Trophoblast cell (in vitro differentiated cells and primary cell): ENCODE measurements at regions not wholly inside any gene's neighbourhood (a gene's known extent, or its start where the extent isn't known, plus 50 kb on each side); places are given as distances from the start of the nearest gene placed in this dataset.

Experiments used
- DNase-seq, 2 donors: peaks; one replicate each; pipeline ENCODE4 v3.0.0-alpha.2; 2016
- H2AFZ ChIP-seq: 2 replicates; pipeline ENCODE4 v1.6.1; 2013; ENCODE audit warnings: low read length, moderate library complexity, mild to moderate bottlenecking; ENCODE audit not compliant: insufficient read depth, poor library complexity
- H2AK5ac ChIP-seq: 2 replicates; pipeline ENCODE4 v1.6.1; 2013; ENCODE audit warnings: mild to moderate bottlenecking, low read length
- H2BK120ac ChIP-seq: 2 replicates; pipeline ENCODE4 v1.6.1; 2013; ENCODE audit warnings: low read length, mild to moderate bottlenecking, moderate library complexity; ENCODE audit not compliant: insufficient read depth, poor library complexity
- H2BK12ac ChIP-seq: 2 replicates; pipeline ENCODE4 v1.6.1; 2013; ENCODE audit warnings: mild to moderate bottlenecking, low read length, moderate library complexity
- H2BK5ac ChIP-seq: 2 replicates; pipeline ENCODE4 v1.6.1; 2013; ENCODE audit warnings: low read length, low read depth, moderate library complexity, mild to moderate bottlenecking; ENCODE audit not compliant: poor library complexity
- H3K14ac ChIP-seq: 2 replicates; pipeline ENCODE4 v1.6.1; 2013; ENCODE audit warnings: mild to moderate bottlenecking, low read length
- H3K18ac ChIP-seq: 2 replicates; pipeline ENCODE4 v1.6.1; 2013; ENCODE audit warnings: mild to moderate bottlenecking, low read length
- H3K23ac ChIP-seq: 2 replicates; pipeline ENCODE4 v1.6.1; 2013; ENCODE audit warnings: low read length
- H3K27ac ChIP-seq: 2 replicates; pipeline ENCODE4 v1.5.1; 2013; ENCODE audit warnings: low read depth, mild to moderate bottlenecking, inconsistent platforms, low read length, moderate library complexity
- H3K27me3 ChIP-seq: 2 replicates; pipeline ENCODE4 v1.6.1; 2013; ENCODE audit warnings: inconsistent platforms, mild to moderate bottlenecking, low read length, moderate library complexity; ENCODE audit not compliant: insufficient read depth
- H3K36me3 ChIP-seq, 2 experiments: 1 replicate in 1 of 2; 2 replicates in 1 of 2; pipeline ENCODE4 v1.6.1; 2013; ENCODE audit warnings: low read length in 2 of 2, mild to moderate bottlenecking in 2 of 2, moderate library complexity in 1 of 2; ENCODE audit not compliant: insufficient read depth in 2 of 2, control insufficient read depth in 1 of 2
- H3K4ac ChIP-seq: 2 replicates; pipeline ENCODE4 v1.6.1; 2013; ENCODE audit warnings: low read depth, mild to moderate bottlenecking, low read length, moderate library complexity
- H3K4me1 ChIP-seq, 2 experiments: 1 replicate in 1 of 2; 2 replicates in 1 of 2; pipeline ENCODE4 v1.6.1; 2013; ENCODE audit warnings: low read length in 2 of 2, mild to moderate bottlenecking in 2 of 2, moderate library complexity in 1 of 2; ENCODE audit not compliant: insufficient read depth in 2 of 2, control insufficient read depth in 1 of 2
- H3K4me2 ChIP-seq: 2 replicates; pipeline ENCODE4 v1.6.1; 2013; ENCODE audit warnings: inconsistent platforms, mild to moderate bottlenecking, low read length, moderate library complexity
- H3K4me3 ChIP-seq: 2 replicates; pipeline ENCODE4 v1.5.1; 2013; ENCODE audit warnings: mild to moderate bottlenecking, low read depth, low read length, inconsistent platforms
- H3K79me1 ChIP-seq: one replicate; pipeline ENCODE4 v1.6.1; 2013; ENCODE audit warnings: low read length
- H3K79me2 ChIP-seq: 2 replicates; pipeline ENCODE4 v1.6.1; 2013; ENCODE audit warnings: low read length, mild to moderate bottlenecking; ENCODE audit not compliant: control insufficient read depth, insufficient read depth, poor library complexity
- H3K9ac ChIP-seq: 2 replicates; pipeline ENCODE4 v1.6.1; 2013; ENCODE audit warnings: mild to moderate bottlenecking, low read length
- H3K9me3 ChIP-seq: 2 replicates; pipeline ENCODE4 v1.6.1; 2013; ENCODE audit warnings: low read depth, mild to moderate bottlenecking, control low read depth, inconsistent platforms, low read length; ENCODE audit not compliant: insufficient read depth
- H4K12ac ChIP-seq: 2 replicates; pipeline ENCODE4 v1.6.1; 2013; ENCODE audit warnings: low read depth, mild to moderate bottlenecking, low read length, moderate library complexity
- H4K8ac ChIP-seq: 2 replicates; pipeline ENCODE4 v1.6.1; 2013; ENCODE audit warnings: low read depth, mild to moderate bottlenecking, low read length, moderate library complexity
- H4K91ac ChIP-seq: one replicate; pipeline ENCODE4 v1.6.1; 2013; ENCODE audit warnings: low read depth, mild to moderate bottlenecking, low read length, moderate library complexity
- WGBS: extraction: QIAGEN DNeasy Blood & Tissue Kit; methylation state at CpG from one replicate; pipeline ENCODE4 v1.1.7; 2013; ENCODE audit warnings: missing lambda C conversion rate; ENCODE audit not compliant: insufficient read length, insufficient coverage; ENCODE audit errors: extremely low coverage; 5-methylcytosine and 5-hydroxymethylcytosine counted together

- Histone ChIP-seq H3K4me3 (no peak overlapping the region), H4K12ac (no peak overlapping the region), H3K27ac (no peak overlapping the region), H3K4me1 (no peaks in the 10 kb centered on the region), H4K91ac (no peak overlapping the region), H2BK120ac (no peak overlapping the region), H3K9ac (no peak overlapping the region), H3K4ac (no peak overlapping the region), H3K14ac (no peak overlapping the region), H3K18ac (no peak overlapping the region), H2BK12ac (no peak overlapping the region), H3K79me2 (no peaks in the 10 kb centered on the region), H3K4me2 (no peak overlapping the region), H4K8ac (no peak overlapping the region), H3K36me3 (no peaks in the 10 kb centered on the region), H2BK5ac (no peak overlapping the region), H3K79me1 (no peaks in the 10 kb centered on the region), H3K23ac (no peak overlapping the region), H2AFZ (no peak overlapping the region), H2AK5ac (no peak overlapping the region), H3K9me3 (no peaks in the 10 kb centered on the region), H3K27me3 (no peaks in the 10 kb centered on the region)
- DNase-seq = no peak
Measured at GRCh38 chr3:174352227-174352626, 506.9 kb upstream of the NAALADL2 start.

- Histone ChIP-seq H4K91ac (no peak overlapping the region), H3K4me2 (no peak overlapping the region), H2AFZ (no peak overlapping the region), H3K27ac (no peak overlapping the region), H3K4me3 (no peak overlapping the region), H3K14ac (no peak overlapping the region), H2BK12ac (no peak overlapping the region), H3K9me3 (no peaks in the 10 kb centered on the region), H3K4ac (no peak overlapping the region), H3K79me1 (no peaks in the 10 kb centered on the region), H2BK5ac (no peak overlapping the region), H4K12ac (no peak overlapping the region), H3K23ac (no peak overlapping the region), H4K8ac (no peak overlapping the region), H2AK5ac (no peak overlapping the region), H3K4me1 (no peaks in the 10 kb centered on the region), H3K9ac (no peak overlapping the region), H3K18ac (no peak overlapping the region), H2BK120ac (no peak overlapping the region), H3K27me3 (no peaks in the 10 kb centered on the region), H3K79me2 (no peaks in the 10 kb centered on the region), H3K36me3 (no peaks in the 10 kb centered on the region)
- no CpG with 5 or more reads among the region's 1 CpG for WGBS
- peak; percentile 56 to 81 for DNase-seq
Measured at GRCh38 chr3:174355505-174355904, 503.6 kb upstream of the NAALADL2 start.

GRCh38 chr3:174356596-174356995, 502.5 kb upstream of the NAALADL2 start:
- DNase-seq = no peak
- WGBS = no CpG with 5 or more reads among the region's 1 CpG
- H3K79me1 ChIP-seq = no peaks in the 10 kb centered on the region

GRCh38 chr3:174358252-174358651, 500.9 kb upstream of the NAALADL2 start:
- Histone ChIP-seq H3K4me3 (no peak overlapping the region), H3K79me2 (no peaks in the 10 kb centered on the region), H3K14ac (no peak overlapping the region), H4K91ac (no peak overlapping the region), H2BK120ac (no peak overlapping the region), H3K27ac (no peak overlapping the region), H3K4me1 (no peaks in the 10 kb centered on the region), H2AK5ac (no peak overlapping the region), H3K23ac (no peak overlapping the region), H3K79me1 (no peaks in the 10 kb centered on the region), H3K27me3 (no peaks in the 10 kb centered on the region), H4K12ac (no peak overlapping the region), H3K4ac (no peak overlapping the region), H3K9ac (no peak overlapping the region), H4K8ac (no peak overlapping the region), H3K9me3 (no peaks in the 10 kb centered on the region), H3K4me2 (no peak overlapping the region), H2BK5ac (no peak overlapping the region), H3K36me3 (no peaks in the 10 kb centered on the region), H2AFZ (no peak overlapping the region), H3K18ac (no peak overlapping the region), H2BK12ac (no peak overlapping the region)
- no CpG with 5 or more reads among the region's 1 CpG for whole genome bisulfite sequencing
- DNase-seq = no peak

More at GRCh38 chr3:174356596-174356995, 502.5 kb upstream of the NAALADL2 start:
- Histone ChIP-seq H2AFZ (no peak overlapping the region), H3K4me2 (no peak overlapping the region), H3K27ac (no peak overlapping the region), H4K12ac (no peak overlapping the region), H3K18ac (no peak overlapping the region), H2AK5ac (no peak overlapping the region), H4K91ac (no peak overlapping the region), H3K27me3 (no peaks in the 10 kb centered on the region), H3K23ac (no peak overlapping the region), H2BK12ac (no peak overlapping the region), H3K9ac (no peak overlapping the region), H3K4me1 (no peaks in the 10 kb centered on the region), H3K14ac (no peak overlapping the region), H3K36me3 (no peaks in the 10 kb centered on the region), H2BK5ac (no peak overlapping the region), H4K8ac (no peak overlapping the region), H2BK120ac (no peak overlapping the region), H3K79me2 (no peaks in the 10 kb centered on the region), H3K9me3 (no peaks in the 10 kb centered on the region), H3K4ac (no peak overlapping the region), H3K4me3 (no peak overlapping the region)
